Lung (tissue), 11 donors: ENCODE measurements at regions not wholly inside any gene's neighbourhood (a gene's known extent, or its start where the extent isn't known, plus 50 kb on each side); places are given as distances from the start of the nearest gene placed in this dataset.

Source experiments
- ATAC-seq: fragments of 200-7000 bp; cut with Tn5 transposase; one replicate; pipeline ENCODE4 v1.9.1; 2020; ENCODE audit warnings: moderate number of reproducible peaks; ENCODE audit not compliant: insufficient read depth, low FRiP score
- DNase-seq, 3 donors: peaks; one replicate each; pipeline ENCODE4 v3.0.0-alpha.2; 2013 to 2017
- H3K27ac ChIP-seq, 2 donors: one replicate each; pipeline ENCODE4 v1.5.1; 2013; ENCODE audit warnings: mild to moderate bottlenecking in 2 of 2, moderate library complexity in 2 of 2, control low read depth in 1 of 2, inconsistent platforms in 1 of 2, low read depth in 1 of 2, low read length in 1 of 2
- H3K27me3 ChIP-seq, 3 donors: one replicate each; pipeline ENCODE4 v1.5.1; 2013; ENCODE audit warnings: low read length in 2 of 3; ENCODE audit not compliant: control insufficient read depth in 3 of 3, insufficient read depth in 3 of 3
- H3K36me3 ChIP-seq, 4 donors: one replicate each; pipeline ENCODE4 v1.5.1; 2013; ENCODE audit warnings: low read length in 4 of 4, mild to moderate bottlenecking in 1 of 4, moderate library complexity in 1 of 4; ENCODE audit not compliant: control insufficient read depth in 4 of 4, insufficient read depth in 4 of 4
- H3K4me1 ChIP-seq, 5 donors: one replicate each; pipeline ENCODE4 v1.5.1; 2013; ENCODE audit warnings: low read length in 5 of 5, mild to moderate bottlenecking in 2 of 5, moderate library complexity in 1 of 5; ENCODE audit not compliant: control insufficient read depth in 5 of 5, insufficient read depth in 5 of 5
- H3K4me3 ChIP-seq: one replicate; pipeline ENCODE4 v1.5.1; 2013; ENCODE audit warnings: mild to moderate bottlenecking, control low read depth, moderate library complexity
- H3K9ac ChIP-seq, 2 donors: one replicate each; pipeline ENCODE4 v1.5.1; 2013; ENCODE audit warnings: low read length in 2 of 2, control low read depth in 1 of 2; ENCODE audit not compliant: insufficient read depth in 1 of 2
- H3K9me3 ChIP-seq, 4 donors: one replicate each; pipeline ENCODE4 v1.5.1; 2013; ENCODE audit warnings: low read length in 3 of 4, mild to moderate bottlenecking in 1 of 4, moderate library complexity in 1 of 4; ENCODE audit not compliant: control insufficient read depth in 4 of 4, insufficient read depth in 3 of 4
- WGBS, 2 donors: extraction: QIAGEN DNeasy Blood & Tissue Kit; methylation state at CpG; one replicate each; pipeline ENCODE4 v1.1.7; 2013; 5-methylcytosine and 5-hydroxymethylcytosine counted together
- TF ChIP-seq, protein P1 (sequence below): IDR thresholded peaks from 2 replicates; pipeline ENCODE4 v1.5.1; 2012; ENCODE audit warnings: mild to moderate bottlenecking; ENCODE audit errors: control extremely low read depth, extremely low read depth
- donor health status: control.
- donor health status: control.
- donor health status: Bipolar disorder and iron deficiency.
- donor health status: healthy.
- donor health status: DM: yes; HTN: yes; CAD: no.

DNA sequence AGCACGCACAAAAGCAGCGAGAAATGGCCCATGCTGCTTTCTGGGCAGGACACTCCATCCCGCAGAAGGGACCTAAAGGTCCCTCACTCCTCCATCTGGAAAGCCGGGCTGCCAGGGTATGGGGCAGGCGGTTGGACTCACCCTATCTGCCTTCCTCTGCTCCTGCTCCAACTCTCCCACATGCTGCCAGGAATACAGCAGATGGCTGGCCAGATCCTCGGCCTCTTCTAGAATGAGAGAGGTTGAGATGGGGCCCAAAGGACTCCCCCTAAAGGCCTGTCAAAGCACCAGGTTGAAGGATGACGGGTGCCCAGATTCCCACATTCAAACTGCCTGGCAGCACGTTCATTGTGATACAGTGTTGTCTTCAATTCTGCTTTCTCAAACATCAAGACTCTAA lies 85.1 kb upstream of the C2CD4B start:
- TF ChIP-seq, protein P1, sequence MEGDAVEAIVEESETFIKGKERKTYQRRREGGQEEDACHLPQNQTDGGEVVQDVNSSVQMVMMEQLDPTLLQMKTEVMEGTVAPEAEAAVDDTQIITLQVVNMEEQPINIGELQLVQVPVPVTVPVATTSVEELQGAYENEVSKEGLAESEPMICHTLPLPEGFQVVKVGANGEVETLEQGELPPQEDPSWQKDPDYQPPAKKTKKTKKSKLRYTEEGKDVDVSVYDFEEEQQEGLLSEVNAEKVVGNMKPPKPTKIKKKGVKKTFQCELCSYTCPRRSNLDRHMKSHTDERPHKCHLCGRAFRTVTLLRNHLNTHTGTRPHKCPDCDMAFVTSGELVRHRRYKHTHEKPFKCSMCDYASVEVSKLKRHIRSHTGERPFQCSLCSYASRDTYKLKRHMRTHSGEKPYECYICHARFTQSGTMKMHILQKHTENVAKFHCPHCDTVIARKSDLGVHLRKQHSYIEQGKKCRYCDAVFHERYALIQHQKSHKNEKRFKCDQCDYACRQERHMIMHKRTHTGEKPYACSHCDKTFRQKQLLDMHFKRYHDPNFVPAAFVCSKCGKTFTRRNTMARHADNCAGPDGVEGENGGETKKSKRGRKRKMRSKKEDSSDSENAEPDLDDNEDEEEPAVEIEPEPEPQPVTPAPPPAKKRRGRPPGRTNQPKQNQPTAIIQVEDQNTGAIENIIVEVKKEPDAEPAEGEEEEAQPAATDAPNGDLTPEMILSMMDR, result no peak
- 95% methylated on average over 8 of the region's 8 CpGs for WGBS, 2 donors
- no peak for ATAC-seq

DNA sequence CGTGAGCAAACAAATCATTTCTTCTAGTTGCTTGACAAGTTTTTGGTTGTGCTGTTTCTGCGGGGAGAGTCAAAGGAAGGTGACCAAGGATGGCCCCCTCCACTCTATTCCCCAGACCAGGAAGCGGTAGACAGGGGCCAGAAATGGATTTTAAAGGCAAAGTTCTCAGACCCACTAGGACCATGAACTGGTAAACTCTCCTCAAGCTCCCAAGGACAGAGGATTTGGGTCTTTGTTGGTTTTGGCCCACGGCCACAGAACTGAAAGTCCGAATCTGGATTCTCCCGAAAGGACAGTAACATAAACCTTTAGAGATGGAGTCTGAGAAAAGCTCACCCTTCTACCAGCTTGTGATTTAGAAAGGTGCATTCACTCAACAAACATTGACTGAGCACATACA lies 85.9 kb upstream of the C2CD4B start:
- WGBS, 2 donors, result 92 to 93% methylated on average over 6 of the region's 6 CpGs

More for the DNA sequence above, 85.1 kb upstream of the C2CD4B start:
- Histone ChIP-seq H3K9ac (no peak overlapping the region), H3K9me3 (no peaks in the 10 kb centered on the region), H3K36me3 (no peaks in the 10 kb centered on the region), H3K4me1 (no peaks in the 10 kb centered on the region), H3K4me3 (no peak overlapping the region), H3K27me3 (no peaks in the 10 kb centered on the region), H3K27ac (no peak overlapping the region)
- no peak for DNase-seq

DNA sequence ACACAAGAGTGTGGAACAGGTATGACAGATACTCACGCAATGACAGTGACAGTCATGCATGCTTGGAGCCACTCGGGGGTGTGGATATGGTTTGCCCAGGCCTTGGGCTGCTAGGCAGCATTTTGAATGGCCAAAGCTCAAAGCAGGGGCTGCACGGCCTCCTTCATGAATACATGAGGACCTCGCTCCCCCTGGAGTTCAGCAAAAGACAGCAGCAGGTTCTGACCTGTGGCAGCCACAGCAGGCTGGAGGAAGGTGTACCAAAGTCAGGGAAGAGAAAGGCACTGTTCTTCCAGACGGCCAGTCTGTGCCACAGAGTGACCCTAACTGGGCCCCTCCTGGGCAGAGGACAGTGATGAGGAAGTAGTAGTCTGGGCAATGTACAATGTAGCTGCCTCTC lies 88.2 kb upstream of the C2CD4B start:
- Histone ChIP-seq H3K9me3 (no peaks in the 10 kb centered on the region), H3K9ac (no peak overlapping the region), H3K36me3 (no peaks in the 10 kb centered on the region), H3K4me1 (no peaks in the 10 kb centered on the region), H3K4me3 (no peak overlapping the region), H3K27ac (no peak overlapping the region), H3K27me3 (no peaks in the 10 kb centered on the region)
- DNase-seq, result peak in 1 of 3 donors; percentile 7
- ATAC-seq, result no peak
- TF ChIP-seq, protein P1, result no peak
- 69 to 76% methylated on average over 5 of the region's 5 CpGs for WGBS, 2 donors

More for the DNA sequence above, 85.9 kb upstream of the C2CD4B start:
- DNase-seq (no peak), ATAC-seq (no peak)
- no peak overlapping the region for H3K27ac ChIP-seq
- TF ChIP-seq, protein P1, result no peak
- H3K27me3 ChIP-seq, result no peaks in the 10 kb centered on the region
- H3K4me3 ChIP-seq, result no peak overlapping the region
- H3K36me3 ChIP-seq, result no peaks in the 10 kb centered on the region
- no peak overlapping the region for H3K9ac ChIP-seq
- H3K4me1 ChIP-seq, result no peaks in the 10 kb centered on the region
- H3K9me3 ChIP-seq, result no peaks in the 10 kb centered on the region
